ENCODE measurements at regions not wholly inside any gene's neighbourhood (a gene's known extent, or its start where the extent isn't known, plus 50 kb on each side); places are given as distances from the start of the nearest gene placed in this dataset.

GRCh38 chr4:136709897-136710296 lies 822.4 kb downstream of the PCDH18 start:
- H3K4me3 ChIP-seq (ENCODE audit: low read depth, low read length) = no peak overlapping the region
- DNase-seq (ENCODE audit: low read depth) = no peak
- TF ChIP-seq, protein P1, sequence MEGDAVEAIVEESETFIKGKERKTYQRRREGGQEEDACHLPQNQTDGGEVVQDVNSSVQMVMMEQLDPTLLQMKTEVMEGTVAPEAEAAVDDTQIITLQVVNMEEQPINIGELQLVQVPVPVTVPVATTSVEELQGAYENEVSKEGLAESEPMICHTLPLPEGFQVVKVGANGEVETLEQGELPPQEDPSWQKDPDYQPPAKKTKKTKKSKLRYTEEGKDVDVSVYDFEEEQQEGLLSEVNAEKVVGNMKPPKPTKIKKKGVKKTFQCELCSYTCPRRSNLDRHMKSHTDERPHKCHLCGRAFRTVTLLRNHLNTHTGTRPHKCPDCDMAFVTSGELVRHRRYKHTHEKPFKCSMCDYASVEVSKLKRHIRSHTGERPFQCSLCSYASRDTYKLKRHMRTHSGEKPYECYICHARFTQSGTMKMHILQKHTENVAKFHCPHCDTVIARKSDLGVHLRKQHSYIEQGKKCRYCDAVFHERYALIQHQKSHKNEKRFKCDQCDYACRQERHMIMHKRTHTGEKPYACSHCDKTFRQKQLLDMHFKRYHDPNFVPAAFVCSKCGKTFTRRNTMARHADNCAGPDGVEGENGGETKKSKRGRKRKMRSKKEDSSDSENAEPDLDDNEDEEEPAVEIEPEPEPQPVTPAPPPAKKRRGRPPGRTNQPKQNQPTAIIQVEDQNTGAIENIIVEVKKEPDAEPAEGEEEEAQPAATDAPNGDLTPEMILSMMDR (IDR thresholded peaks at IDR 0.05; ENCODE audit: insufficient read depth, low read depth, low read length, missing control alignments) = no peak

DNA sequence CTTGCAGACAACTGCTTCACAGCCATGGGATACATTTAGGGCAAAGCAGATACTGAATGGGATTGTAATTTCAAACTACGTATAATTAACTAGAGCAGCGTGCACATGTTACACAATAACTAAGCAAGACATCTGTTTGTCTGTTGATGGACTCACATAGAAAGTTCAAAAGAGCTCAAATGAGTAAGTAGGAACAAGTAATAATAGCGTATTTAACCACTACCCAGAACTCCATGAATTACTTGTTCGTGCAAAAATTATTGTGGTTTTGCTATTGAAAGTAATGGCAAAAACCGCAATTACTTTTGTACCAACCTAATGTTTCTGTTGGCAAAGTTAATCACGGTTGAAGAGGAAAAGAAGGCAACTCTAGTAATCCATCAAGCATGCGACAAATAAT lies 825.4 kb downstream of the PCDH18 start:
- DNase-seq (ENCODE audit: low read depth) = no peak
- TF ChIP-seq, protein P1 (IDR thresholded peaks at IDR 0.05; ENCODE audit: insufficient read depth, low read depth, low read length, missing control alignments) = no peak
- no peak overlapping the region for H3K4me3 ChIP-seq (ENCODE audit: low read depth, low read length)

GRCh38 chr4:136699905-136700304 lies 832.4 kb downstream of the PCDH18 start:
- no peak for DNase-seq (ENCODE audit: low read depth)
- TF ChIP-seq, protein P1 (IDR thresholded peaks at IDR 0.05; ENCODE audit: insufficient read depth, low read depth, low read length, missing control alignments) = no peak

GRCh38 chr4:136691607-136692006 lies 840.7 kb downstream of the PCDH18 start:
- TF ChIP-seq, protein P1 (IDR thresholded peaks at IDR 0.05; ENCODE audit: insufficient read depth, low read depth, low read length, missing control alignments) = no peak
- H3K4me3 ChIP-seq (ENCODE audit: low read depth, low read length) = no peak overlapping the region

More at GRCh38 chr4:136699905-136700304, 832.4 kb downstream of the PCDH18 start:
- no peak overlapping the region for H3K4me3 ChIP-seq (ENCODE audit: low read depth, low read length)

DNA sequence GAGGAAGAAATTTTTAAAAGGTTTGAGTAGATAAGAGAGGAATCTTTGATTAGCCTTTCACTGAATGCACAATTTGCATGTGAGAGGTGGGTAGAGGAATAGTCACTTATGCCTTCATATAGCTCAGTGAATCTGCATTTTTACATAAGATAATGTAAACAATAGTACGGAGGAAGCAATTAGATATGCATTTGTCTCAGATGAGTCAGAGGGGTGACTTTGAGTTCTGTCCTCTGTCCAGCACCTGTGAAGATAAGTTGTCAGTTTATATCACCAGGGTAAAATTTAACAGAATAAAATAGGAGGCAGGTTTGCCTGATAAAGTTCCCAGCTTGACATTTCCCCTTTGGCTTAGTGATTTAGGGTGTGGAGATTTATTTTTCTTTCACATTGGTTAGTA lies 841.9 kb downstream of the PCDH18 start:
- H3K4me3 ChIP-seq (ENCODE audit: low read depth, low read length) = no peak overlapping the region
- no peak for DNase-seq (ENCODE audit: low read depth)
- TF ChIP-seq, protein P1 (IDR thresholded peaks at IDR 0.05; ENCODE audit: insufficient read depth, low read depth, low read length, missing control alignments) = no peak

More at GRCh38 chr4:136691607-136692006, 840.7 kb downstream of the PCDH18 start:
- DNase-seq (ENCODE audit: low read depth) = no peak

DNA sequence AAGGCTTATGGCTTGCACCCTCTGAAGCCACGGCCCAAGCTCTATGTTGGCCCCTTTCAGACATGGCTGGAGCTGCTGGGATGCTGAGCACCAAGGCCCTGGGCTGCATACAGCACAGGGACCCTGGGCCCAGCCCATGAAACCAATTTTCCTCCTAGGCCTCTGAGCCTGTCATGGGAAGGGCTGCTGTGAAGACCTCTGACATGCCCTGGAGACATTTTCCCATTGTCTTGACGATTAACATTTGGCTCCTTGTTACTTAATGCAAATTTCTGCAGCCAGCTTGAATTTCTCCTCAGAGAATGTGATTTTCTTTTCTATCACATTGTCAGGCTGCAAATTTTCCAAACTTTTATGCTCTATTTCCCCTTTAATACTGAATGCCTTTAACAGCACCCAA lies 844.7 kb downstream of the PCDH18 start:
- TF ChIP-seq, protein P1 (IDR thresholded peaks at IDR 0.05; ENCODE audit: insufficient read depth, low read depth, low read length, missing control alignments) = no peak
- no peak for DNase-seq (ENCODE audit: low read depth)
- no peak overlapping the region for H3K4me3 ChIP-seq (ENCODE audit: low read depth, low read length)

DNA sequence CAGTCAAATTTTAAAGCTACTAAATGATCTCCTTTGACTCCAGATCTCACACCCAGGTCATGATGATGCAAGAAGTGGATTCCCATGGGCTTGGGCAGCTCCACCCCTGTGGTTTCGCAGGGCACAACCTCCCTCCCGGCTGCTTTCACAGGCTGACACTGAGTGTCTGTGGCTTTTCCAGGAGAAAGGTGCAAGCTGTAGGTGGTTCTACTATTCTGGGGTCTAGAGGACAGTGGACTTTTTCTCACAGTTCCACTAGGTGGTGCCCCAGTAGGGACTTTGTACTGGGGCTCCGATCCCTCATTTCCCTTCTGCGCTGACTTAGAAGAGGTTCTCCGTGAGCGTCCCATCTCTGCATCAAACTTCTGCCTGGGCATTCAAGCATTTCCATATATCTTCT lies 845.2 kb downstream of the PCDH18 start:
- DNase-seq (ENCODE audit: low read depth) = peak; percentile 2
- no peak overlapping the region for H3K4me3 ChIP-seq (ENCODE audit: low read depth, low read length)
- TF ChIP-seq, protein P1 (IDR thresholded peaks at IDR 0.05; ENCODE audit: insufficient read depth, low read depth, low read length, missing control alignments) = no peak
